ENCODE measurements at regions not wholly inside any gene's neighbourhood (a gene's known extent, or its start where the extent isn't known, plus 50 kb on each side); places are given as distances from the start of the nearest gene placed in this dataset.

DNA sequence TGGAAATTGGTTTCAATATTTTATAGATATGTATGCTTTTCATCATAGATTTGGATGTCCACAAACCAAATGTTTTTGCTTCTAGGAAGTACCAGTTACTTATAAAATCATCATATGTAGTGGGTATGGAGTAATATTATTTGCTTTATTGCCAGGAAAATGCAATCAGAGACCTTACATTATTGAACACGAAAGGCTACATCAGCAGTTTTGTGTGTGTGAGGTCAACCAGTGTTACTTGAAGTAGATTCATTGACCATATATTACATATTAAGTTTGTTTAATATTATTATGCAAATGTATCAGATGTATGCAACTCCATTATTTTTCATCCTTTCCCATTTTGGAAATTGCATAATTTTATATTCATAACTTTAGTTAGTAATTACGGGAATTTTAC lies 219.1 kb upstream of the MMADHC start:
- Histone ChIP-seq H3K9me1 (ENCODE audit: control insufficient read depth, extremely low read depth, insufficient read depth, low read length) (no peaks in the 10 kb centered on the region), H3K27ac (ENCODE audit: control insufficient read depth, insufficient read depth, low read length) (no peak overlapping the region), H3K4me3 (ENCODE audit: control insufficient read depth in 2 of 3, extremely low read depth in 1 of 3, insufficient read depth in 2 of 3, low read depth in 1 of 3, low read length in 3 of 3) (no peak overlapping the region), H3K36me3 (ENCODE audit: control insufficient read depth in 2 of 2, extremely low read depth in 1 of 2, insufficient read depth in 2 of 2, low read length in 2 of 2) (no peaks in the 10 kb centered on the region), H3K27me3 (ENCODE audit: control insufficient read depth, extremely low read depth, insufficient read depth, low read length) (no peaks in the 10 kb centered on the region), H3K4me1 (ENCODE audit: control insufficient read depth, extremely low read depth, insufficient read depth, low read length) (no peaks in the 10 kb centered on the region), H4K20me1 (ENCODE audit: control insufficient read depth, extremely low read depth, insufficient read depth, low read length) (no peaks in the 10 kb centered on the region), H3K4me2 (ENCODE audit: control insufficient read depth, extremely low read depth, insufficient read depth, low read depth, low read length) (no peak overlapping the region), H2AFZ (ENCODE audit: control insufficient read depth, low read length) (no peak overlapping the region), H3K79me2 (ENCODE audit: control insufficient read depth, insufficient read depth, low read length) (no peaks in the 10 kb centered on the region), H3K9me3 (ENCODE audit: control insufficient read depth, low read depth, low read length) (no peaks in the 10 kb centered on the region), H3K9ac (ENCODE audit: control insufficient read depth, extremely low read depth, insufficient read depth, low read length) (no peak overlapping the region)
- TF ChIP-seq EZH2 (IDR thresholded peaks at IDR 0.05; ENCODE audit: low read length): no peak
- TF ChIP-seq, protein P1, sequence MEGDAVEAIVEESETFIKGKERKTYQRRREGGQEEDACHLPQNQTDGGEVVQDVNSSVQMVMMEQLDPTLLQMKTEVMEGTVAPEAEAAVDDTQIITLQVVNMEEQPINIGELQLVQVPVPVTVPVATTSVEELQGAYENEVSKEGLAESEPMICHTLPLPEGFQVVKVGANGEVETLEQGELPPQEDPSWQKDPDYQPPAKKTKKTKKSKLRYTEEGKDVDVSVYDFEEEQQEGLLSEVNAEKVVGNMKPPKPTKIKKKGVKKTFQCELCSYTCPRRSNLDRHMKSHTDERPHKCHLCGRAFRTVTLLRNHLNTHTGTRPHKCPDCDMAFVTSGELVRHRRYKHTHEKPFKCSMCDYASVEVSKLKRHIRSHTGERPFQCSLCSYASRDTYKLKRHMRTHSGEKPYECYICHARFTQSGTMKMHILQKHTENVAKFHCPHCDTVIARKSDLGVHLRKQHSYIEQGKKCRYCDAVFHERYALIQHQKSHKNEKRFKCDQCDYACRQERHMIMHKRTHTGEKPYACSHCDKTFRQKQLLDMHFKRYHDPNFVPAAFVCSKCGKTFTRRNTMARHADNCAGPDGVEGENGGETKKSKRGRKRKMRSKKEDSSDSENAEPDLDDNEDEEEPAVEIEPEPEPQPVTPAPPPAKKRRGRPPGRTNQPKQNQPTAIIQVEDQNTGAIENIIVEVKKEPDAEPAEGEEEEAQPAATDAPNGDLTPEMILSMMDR (optimal IDR thresholded peaks at IDR 0.05 in 1 of 3, IDR thresholded peaks at IDR 0.05 in 1 of 3, conservative IDR thresholded peaks at IDR 0.05 in 1 of 3; ENCODE audit: extremely low read depth in 1 of 3, insufficient read depth in 2 of 3, low read length in 3 of 3): no peak
- dilution Hi-C loops (cut with MboI; ENCODE audit: extremely low pct_ligation_motif_present, low sequenced_read_pairs): no loop called here
- FAIRE-seq (no peak), DNase-seq (ENCODE audit: low read depth, low spot score) (no peak)

GRCh38 chr2:149800624-149801542 lies 213.3 kb upstream of the MMADHC start:
- dilution Hi-C loops (cut with MboI; ENCODE audit: extremely low pct_ligation_motif_present, low sequenced_read_pairs): no loop called here

More at GRCh38 chr2:149800624-149801542, 213.3 kb upstream of the MMADHC start:
- DNase-seq (ENCODE audit: low read depth, low spot score) (no peak), FAIRE-seq (no peak)
- Histone ChIP-seq H3K27ac (ENCODE audit: control insufficient read depth, insufficient read depth, low read length) (no peak overlapping the region), H3K9me1 (ENCODE audit: control insufficient read depth, extremely low read depth, insufficient read depth, low read length) (no peaks in the 10 kb centered on the region), H2AFZ (ENCODE audit: control insufficient read depth, low read length) (no peak overlapping the region), H3K4me2 (ENCODE audit: control insufficient read depth, extremely low read depth, insufficient read depth, low read depth, low read length) (no peak overlapping the region), H3K4me1 (ENCODE audit: control insufficient read depth, extremely low read depth, insufficient read depth, low read length) (no peaks in the 10 kb centered on the region), H4K20me1 (ENCODE audit: control insufficient read depth, extremely low read depth, insufficient read depth, low read length) (no peaks in the 10 kb centered on the region), H3K36me3 (ENCODE audit: control insufficient read depth in 2 of 2, extremely low read depth in 1 of 2, insufficient read depth in 2 of 2, low read length in 2 of 2) (no peaks in the 10 kb centered on the region), H3K4me3 (ENCODE audit: control insufficient read depth in 2 of 3, extremely low read depth in 1 of 3, insufficient read depth in 2 of 3, low read depth in 1 of 3, low read length in 3 of 3) (no peak overlapping the region), H3K79me2 (ENCODE audit: control insufficient read depth, insufficient read depth, low read length) (no peaks in the 10 kb centered on the region), H3K9ac (ENCODE audit: control insufficient read depth, extremely low read depth, insufficient read depth, low read length) (no peak overlapping the region), H3K9me3 (ENCODE audit: control insufficient read depth, low read depth, low read length) (no peaks in the 10 kb centered on the region), H3K27me3 (ENCODE audit: control insufficient read depth, extremely low read depth, insufficient read depth, low read length) (no peaks in the 10 kb centered on the region)
- TF ChIP-seq, protein P1 (optimal IDR thresholded peaks at IDR 0.05 in 1 of 3, IDR thresholded peaks at IDR 0.05 in 1 of 3, conservative IDR thresholded peaks at IDR 0.05 in 1 of 3; ENCODE audit: extremely low read depth in 1 of 3, insufficient read depth in 2 of 3, low read length in 3 of 3): no peak
- no peak for TF ChIP-seq EZH2 (IDR thresholded peaks at IDR 0.05; ENCODE audit: low read length)

Data from keratinocyte (primary cell).